Naive B cell (primary cell): ENCODE measurements at regions not wholly inside any gene's neighbourhood (a gene's known extent, or its start where the extent isn't known, plus 50 kb on each side); places are given as distances from the start of the nearest gene placed in this dataset.

Source experiments
- ATAC-seq, 2 donors: fragments of 150-1000 bp; cut with Tn5 transposase; 2 replicates each; pipeline ENCODE4 v1.10.0; 2021; ENCODE audit warnings: low read depth in 2 of 2, mild to moderate bottlenecking in 2 of 2, moderate library complexity in 2 of 2
- DNase-seq: peaks from one replicate; pipeline ENCODE4 v3.0.0; 2022
- H3K27ac Mint-ChIP-seq, 6 donors: one replicate each; pipeline ENCODE4 v1.8.0; 2020 to 2022; ENCODE audit warnings: mild to moderate bottlenecking in 6 of 6, mixed read lengths in 6 of 6, moderate library complexity in 5 of 6, inconsistent platforms in 2 of 6
- H3K27me3 Mint-ChIP-seq, 3 donors: one replicate each; pipeline ENCODE4 v1.8.0; 2021 to 2022; ENCODE audit warnings: mixed read lengths in 3 of 3, mild to moderate bottlenecking in 1 of 3
- H3K36me3 Mint-ChIP-seq, 2 donors: one replicate each; pipeline ENCODE4 v1.8.0; 2020 to 2022; ENCODE audit warnings: mixed read lengths in 2 of 2, inconsistent platforms in 1 of 2, mild to moderate bottlenecking in 1 of 2
- H3K4me1 Mint-ChIP-seq, 3 donors: one replicate each; pipeline ENCODE4 v1.8.0; 2020 to 2022; ENCODE audit warnings: mixed read lengths in 3 of 3, inconsistent platforms in 1 of 3, mild to moderate bottlenecking in 1 of 3, moderate library complexity in 1 of 3
- H3K4me3 Mint-ChIP-seq, 8 donors: one replicate each; pipeline ENCODE4 v1.8.0; 2020 to 2022; ENCODE audit warnings: mild to moderate bottlenecking in 8 of 8, mixed read lengths in 8 of 8, moderate library complexity in 8 of 8, inconsistent platforms in 2 of 8
- H3K9me3 Mint-ChIP-seq, 7 donors: one replicate each; pipeline ENCODE4 v1.8.0; 2020 to 2022; ENCODE audit warnings: mixed read lengths in 7 of 7, mild to moderate bottlenecking in 5 of 7, inconsistent platforms in 2 of 7, moderate library complexity in 1 of 7

DNA sequence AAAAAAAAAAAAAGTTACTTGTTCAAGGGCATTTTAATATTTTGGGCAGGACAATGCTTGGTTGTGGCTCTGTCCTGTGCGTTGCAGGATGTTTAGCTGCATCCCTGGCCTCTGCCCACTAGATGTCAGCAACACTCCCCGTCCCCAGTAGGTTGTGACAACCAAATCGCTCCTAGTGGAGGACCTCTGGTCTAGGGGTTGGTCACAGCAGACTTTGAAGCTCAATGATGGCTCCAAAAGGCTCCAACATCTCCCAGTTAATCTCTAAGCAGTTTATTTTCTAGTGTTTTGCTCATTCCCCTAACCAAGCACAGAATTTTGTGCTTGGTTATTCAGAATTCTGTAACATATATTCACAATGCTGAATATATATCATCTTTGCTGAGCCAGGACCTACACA is 67.0 kb downstream of the CHRNA1 start:
- ATAC-seq, result peak; percentile 94 to 95

DNA sequence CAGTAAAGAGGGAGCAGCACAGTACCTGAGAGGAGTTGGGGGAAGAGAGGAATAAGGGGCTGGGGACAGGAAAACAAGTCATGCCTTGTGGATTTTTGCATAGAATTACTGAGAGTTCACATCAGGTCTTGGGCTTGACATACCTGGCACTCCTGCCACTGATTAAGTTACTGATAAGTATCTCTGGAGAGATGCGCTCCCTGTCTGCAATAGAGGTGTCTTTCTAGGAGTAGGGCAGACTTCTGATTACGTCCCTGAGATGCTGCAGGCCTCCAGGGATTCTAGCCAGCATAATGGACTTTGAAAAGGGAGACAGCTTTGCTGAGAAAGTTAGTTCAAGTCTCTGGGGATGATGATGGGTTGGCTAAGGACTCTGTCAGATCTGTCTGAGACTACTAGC is 69.4 kb downstream of the CHRNA1 start:
- ATAC-seq, result no peak
- no peak overlapping the region for H3K4me3 Mint-ChIP-seq

More for the DNA sequence above, 67.0 kb downstream of the CHRNA1 start:
- Mint-ChIP-seq H3K9me3 (no peaks in the 10 kb centered on the region), H3K27ac (no peak overlapping the region), H3K27me3 (peaks cover 16 to 31% (median 28%) of the 10 kb centered on the region in 3 donors), H3K36me3 (no peaks in the 10 kb centered on the region), H3K4me3 (no peak overlapping the region), H3K4me1 (peaks cover 0 to 5% (median 4%) of the 10 kb centered on the region in 3 donors)
- DNase-seq, result peak; percentile 49

DNA sequence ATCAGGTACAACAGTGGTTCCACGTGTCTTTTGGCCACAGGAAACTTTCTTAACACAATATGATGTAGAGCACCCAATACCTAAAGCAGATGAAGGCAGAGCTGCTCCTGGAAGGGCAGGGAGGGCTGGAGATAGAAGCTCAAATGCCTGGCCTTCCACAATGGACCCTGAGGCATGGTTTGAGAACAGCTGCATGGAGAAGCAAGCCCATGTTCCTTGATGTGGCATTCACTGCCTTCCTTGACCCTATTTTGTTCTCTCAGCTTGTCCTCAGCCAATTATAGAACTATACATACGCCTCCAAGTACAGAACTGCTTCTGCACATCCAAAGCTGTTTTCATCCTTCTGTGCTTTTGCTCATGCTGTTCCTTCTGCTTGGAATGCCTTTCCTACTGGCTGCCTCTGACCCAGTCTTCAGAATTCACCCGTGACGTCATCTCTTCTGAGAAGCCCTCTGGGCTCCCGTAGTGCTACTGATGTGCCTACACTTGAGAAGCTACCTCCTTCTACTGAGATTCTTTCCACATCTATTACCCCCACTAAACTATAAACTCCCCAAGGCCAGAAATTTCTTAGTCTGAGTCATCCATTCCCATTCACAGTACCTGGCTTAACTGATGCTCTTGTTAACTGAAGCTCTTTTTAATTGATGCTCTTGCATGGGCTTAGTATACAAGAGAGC is 69.9 kb downstream of the CHRNA1 start:
- H3K27ac Mint-ChIP-seq, result no peak overlapping the region
- H3K4me1 Mint-ChIP-seq, result peaks cover 0 to 5% (median 4%) of the 10 kb centered on the region in 3 donors
- no peaks in the 10 kb centered on the region for H3K36me3 Mint-ChIP-seq
- no peaks in the 10 kb centered on the region for H3K9me3 Mint-ChIP-seq
- ATAC-seq (no peak), DNase-seq (no peak)
- no peak overlapping the region for H3K4me3 Mint-ChIP-seq
- peaks cover 22 to 34% (median 23%) of the 10 kb centered on the region in 3 donors for H3K27me3 Mint-ChIP-seq

More for the DNA sequence above, 69.4 kb downstream of the CHRNA1 start:
- no peak overlapping the region for H3K27ac Mint-ChIP-seq
- H3K36me3 Mint-ChIP-seq, result no peaks in the 10 kb centered on the region
- no peak for DNase-seq
- H3K27me3 Mint-ChIP-seq, result peaks cover 20 to 29% (median 22%) of the 10 kb centered on the region in 3 donors
- H3K9me3 Mint-ChIP-seq, result no peaks in the 10 kb centered on the region
- H3K4me1 Mint-ChIP-seq, result peaks cover 0 to 5% (median 4%) of the 10 kb centered on the region in 3 donors

DNA sequence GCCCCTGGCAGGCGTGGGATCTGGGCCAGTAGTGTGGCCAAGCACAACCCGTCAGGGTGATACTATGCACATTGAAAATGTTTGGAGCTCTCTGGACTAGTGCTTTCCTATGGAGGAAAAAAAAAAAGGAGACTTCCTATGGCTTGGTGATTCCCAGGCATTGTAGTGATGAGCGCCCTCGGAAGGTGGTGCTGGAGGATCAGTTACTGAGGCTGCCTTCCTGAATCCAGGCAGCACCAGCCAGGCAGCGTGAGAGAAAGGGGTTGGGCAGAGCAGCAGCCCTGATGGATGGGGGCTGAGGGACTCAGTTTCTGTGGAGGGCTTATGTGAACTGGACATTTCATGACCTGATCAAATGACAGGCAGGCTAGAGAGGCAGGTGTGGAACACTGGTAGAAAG is 70.9 kb downstream of the CHRNA1 start:
- Mint-ChIP-seq H3K27ac (no peak overlapping the region), H3K4me1 (peaks cover 0 to 5% (median 4%) of the 10 kb centered on the region in 3 donors), H3K9me3 (no peaks in the 10 kb centered on the region), H3K36me3 (no peaks in the 10 kb centered on the region), H3K27me3 (peaks cover 22 to 38% (median 26%) of the 10 kb centered on the region in 3 donors), H3K4me3 (no peak overlapping the region)
- DNase-seq, result no peak
- no peak for ATAC-seq

DNA sequence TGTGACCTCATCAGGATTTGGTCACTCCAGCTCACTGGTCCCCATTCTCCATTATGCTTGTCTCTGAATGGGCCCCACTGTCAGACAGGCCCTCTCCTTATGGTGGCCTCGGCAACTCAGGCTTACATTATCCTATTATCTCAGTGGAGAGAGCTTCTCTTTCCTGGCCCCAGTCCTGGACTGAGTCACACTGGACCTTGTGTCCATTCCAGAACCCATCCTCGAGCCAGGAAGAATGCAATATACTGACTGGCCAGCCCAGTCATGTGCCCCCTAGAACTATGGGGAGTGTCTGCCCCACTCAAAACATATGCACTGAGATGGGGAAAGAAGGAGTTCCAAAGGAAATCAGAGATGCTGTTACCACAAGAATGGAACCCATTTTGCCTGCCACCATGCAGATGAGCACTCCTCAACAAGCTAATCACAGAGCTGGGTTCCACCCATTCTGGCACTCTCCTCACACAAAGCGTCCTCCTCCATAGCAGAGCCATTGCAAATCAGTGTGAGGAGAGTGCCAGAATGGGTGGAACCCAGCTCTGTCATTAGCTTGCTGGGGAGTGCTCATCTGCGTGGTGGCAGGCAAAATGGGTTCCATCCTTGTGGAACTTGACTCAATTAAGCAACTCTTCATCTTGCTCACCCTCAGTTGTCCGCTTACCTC is 71.9 kb downstream of the CHRNA1 start:
- Mint-ChIP-seq H3K36me3 (no peaks in the 10 kb centered on the region), H3K27me3 (peaks cover 21 to 38% (median 26%) of the 10 kb centered on the region in 3 donors), H3K27ac (no peak overlapping the region), H3K4me3 (no peak overlapping the region), H3K9me3 (no peaks in the 10 kb centered on the region), H3K4me1 (peaks cover 4 to 9% (median 6%) of the 10 kb centered on the region in 3 donors)
- DNase-seq (no peak), ATAC-seq (no peak)

DNA sequence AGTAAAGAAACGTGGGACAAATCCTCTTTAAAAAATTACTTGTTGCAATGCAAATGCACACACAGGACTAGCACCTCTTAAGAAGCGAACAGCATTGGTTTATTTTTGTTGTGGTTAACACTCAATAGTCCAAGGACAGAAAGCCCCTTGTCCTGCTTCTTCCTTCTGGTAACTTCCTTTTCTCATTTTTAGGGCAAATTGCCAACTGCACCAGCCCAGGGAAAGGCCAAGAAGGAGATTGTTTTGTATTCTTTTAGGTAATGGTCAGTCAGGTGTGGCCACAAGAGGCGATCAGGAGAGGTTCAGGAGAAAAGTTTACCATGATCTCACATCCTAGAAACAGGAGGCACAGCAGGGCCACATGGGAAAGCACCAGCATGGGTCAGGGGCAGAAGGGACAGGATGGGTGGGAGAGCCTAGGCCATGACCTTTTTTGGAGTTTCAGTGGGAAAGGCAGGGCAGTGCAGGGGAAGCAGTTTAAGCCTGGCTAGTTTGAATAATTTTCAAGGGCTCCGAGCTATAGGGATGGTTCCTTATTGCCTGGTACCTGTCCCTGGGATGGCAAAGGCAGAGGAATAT is 73.0 kb downstream of the CHRNA1 start:
- no peak for DNase-seq
- Mint-ChIP-seq H3K27me3 (peaks cover 16 to 31% (median 17%) of the 10 kb centered on the region in 3 donors), H3K4me3 (no peak overlapping the region), H3K27ac (no peak overlapping the region), H3K36me3 (no peaks in the 10 kb centered on the region), H3K9me3 (no peaks in the 10 kb centered on the region), H3K4me1 (peaks cover 0 to 6% (median 5%) of the 10 kb centered on the region in 3 donors)
- no peak for ATAC-seq

DNA sequence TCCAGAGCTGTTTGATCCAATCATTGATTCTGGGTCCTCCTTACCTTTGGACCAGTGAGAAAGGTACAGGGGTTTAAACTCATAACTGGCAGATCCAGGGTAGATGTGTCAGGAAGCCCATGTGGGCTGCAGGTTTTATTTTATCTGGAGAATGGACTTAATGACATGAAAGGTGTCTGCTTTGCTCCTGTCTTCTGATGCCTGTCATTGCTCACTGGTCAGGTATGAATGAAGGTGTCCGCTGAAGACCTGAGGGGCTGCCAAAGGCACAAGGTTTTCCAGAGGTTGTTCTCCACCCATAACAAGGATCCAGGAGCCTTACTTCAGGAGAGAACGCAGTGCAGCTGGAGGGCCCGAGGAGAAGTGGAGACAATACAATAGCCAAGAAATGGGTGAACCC is 74.2 kb downstream of the CHRNA1 start:
- peaks cover 14 to 31% (median 17%) of the 10 kb centered on the region in 3 donors for H3K27me3 Mint-ChIP-seq
- H3K27ac Mint-ChIP-seq, result no peak overlapping the region
- no peak for DNase-seq
- H3K4me3 Mint-ChIP-seq, result no peak overlapping the region
- no peaks in the 10 kb centered on the region for H3K9me3 Mint-ChIP-seq
- H3K4me1 Mint-ChIP-seq, result peaks cover 0 to 6% (median 5%) of the 10 kb centered on the region in 3 donors
- no peak for ATAC-seq
- no peaks in the 10 kb centered on the region for H3K36me3 Mint-ChIP-seq

DNA sequence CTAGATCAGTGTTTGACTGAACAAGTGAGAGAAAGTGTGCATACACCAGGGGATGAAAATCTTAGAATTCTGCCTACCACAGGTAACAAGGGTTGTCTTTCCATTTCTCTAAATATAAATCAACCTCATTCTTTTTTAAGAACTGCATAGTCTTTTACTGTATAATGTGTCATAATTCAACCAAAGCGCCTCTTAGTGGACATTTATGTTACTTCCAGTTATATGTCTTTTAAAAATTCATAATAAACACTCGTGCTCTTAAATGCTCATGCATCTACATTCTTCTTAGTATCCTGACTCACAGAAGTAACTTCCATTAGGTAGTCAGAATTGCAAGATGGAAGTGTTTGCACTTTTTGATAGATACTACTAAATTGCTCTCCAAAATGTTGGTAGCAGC is 76.2 kb downstream of the CHRNA1 start:
- peaks cover 5 to 14% (median 10%) of the 10 kb centered on the region in 3 donors for H3K4me1 Mint-ChIP-seq
- H3K27me3 Mint-ChIP-seq, result peaks cover 6 to 13% (median 8%) of the 10 kb centered on the region in 3 donors
- peak overlapping the region in 1 of 6 donors; percentile 21 for H3K27ac Mint-ChIP-seq
- no peaks in the 10 kb centered on the region for H3K9me3 Mint-ChIP-seq
- ATAC-seq, result peak; percentile 46 to 55
- no peak overlapping the region for H3K4me3 Mint-ChIP-seq
- peak; percentile 30 for DNase-seq
- H3K36me3 Mint-ChIP-seq, result no peaks in the 10 kb centered on the region

DNA sequence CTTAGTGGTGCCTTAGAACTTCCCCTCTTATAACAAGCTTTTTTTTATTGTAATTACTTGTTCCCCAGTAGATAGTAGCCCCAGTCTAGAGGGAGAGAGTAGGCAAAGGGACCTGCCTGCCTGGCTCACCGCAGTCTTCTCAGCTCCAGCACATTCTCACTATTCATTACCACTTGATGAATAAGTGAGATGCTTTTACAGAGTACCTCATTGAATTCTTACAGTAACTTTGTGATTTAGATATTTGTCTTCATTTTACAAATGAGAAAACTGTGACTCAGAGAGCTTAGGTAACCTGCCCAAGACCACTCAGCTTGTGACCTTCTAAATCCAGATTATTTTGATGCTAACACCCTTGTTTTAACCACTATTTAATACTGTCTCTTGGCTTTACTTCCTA is 77.8 kb downstream of the CHRNA1 start:
- DNase-seq, result no peak
- no peak for ATAC-seq
- Mint-ChIP-seq H3K36me3 (no peaks in the 10 kb centered on the region), H3K4me1 (peaks cover 8 to 19% (median 17%) of the 10 kb centered on the region in 3 donors), H3K27me3 (peaks cover 3 to 10% (median 6%) of the 10 kb centered on the region in 3 donors), H3K9me3 (no peaks in the 10 kb centered on the region), H3K27ac (peak overlapping the region in 1 of 6 donors; percentile 63), H3K4me3 (no peak overlapping the region)

DNA sequence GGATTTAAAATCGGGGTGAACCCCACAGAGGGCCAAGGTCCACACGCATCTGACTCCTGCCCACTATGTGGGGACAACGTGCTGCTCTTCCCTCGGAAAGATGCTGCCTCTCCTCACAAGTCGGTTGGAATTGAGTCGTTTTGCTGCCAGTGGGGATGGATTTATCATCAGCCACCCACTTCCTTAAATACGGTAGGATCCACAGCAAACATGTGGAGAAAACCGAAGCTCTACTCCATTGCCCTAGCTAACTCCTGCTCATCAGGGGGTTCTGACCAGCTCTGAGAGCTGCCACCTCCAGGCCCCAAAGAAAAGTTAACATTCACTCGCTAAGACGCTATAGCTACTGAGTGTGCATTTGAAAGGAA is 80.9 kb downstream of the CHRNA1 start:
- Mint-ChIP-seq H3K27ac (peak overlapping the region; percentile 69 to 97 (median 86)), H3K9me3 (no peaks in the 10 kb centered on the region), H3K36me3 (no peaks in the 10 kb centered on the region), H3K4me3 (peak overlapping the region; percentile 92 to 98 (median 95)), H3K27me3 (no peaks in the 10 kb centered on the region), H3K4me1 (peaks cover 14 to 27% (median 23%) of the 10 kb centered on the region in 3 donors)
- peak; percentile 63 to 64 for ATAC-seq
- peak; percentile 15 for DNase-seq

DNA sequence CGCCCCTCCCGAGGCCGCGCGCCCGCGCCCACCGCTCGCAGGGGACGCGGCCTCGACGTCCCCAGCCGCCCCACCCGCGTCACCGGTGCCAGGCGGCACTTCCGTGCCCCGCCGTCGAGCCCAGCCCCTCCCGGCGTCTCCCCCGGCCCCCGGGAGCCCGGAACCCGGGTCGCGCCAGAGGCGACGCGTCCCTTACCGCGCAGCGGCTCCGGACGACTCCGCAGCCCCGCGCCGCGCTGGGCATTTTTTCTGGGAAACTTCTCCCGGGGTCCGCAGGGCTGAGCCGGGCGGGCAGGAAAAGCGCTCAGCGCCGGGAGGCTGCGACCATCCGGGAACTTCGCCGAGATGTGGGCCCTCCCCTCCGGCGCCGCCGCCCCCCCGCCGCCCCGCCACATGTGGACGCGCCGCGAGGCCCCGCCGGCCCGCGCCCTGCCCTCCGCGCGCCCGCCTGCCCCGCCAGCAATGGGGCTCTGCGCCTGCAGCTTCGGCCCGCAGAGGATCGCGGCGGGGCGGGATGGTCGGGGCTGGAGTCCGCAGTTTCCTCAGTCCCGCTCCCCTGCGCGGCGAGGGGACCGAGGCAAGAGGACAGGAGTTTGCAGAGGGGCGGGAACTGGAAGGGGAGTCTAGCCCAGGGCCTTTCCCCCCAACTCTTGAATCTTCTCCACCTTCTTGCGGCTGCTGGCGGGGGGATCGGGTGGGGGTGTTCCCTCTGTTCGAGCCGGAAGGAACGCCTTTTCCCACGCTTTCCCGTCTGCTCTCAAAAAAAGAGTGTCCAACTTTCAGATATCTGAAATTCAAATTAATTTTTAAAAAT is 81.5 kb downstream of the CHRNA1 start:
- Mint-ChIP-seq H3K27me3 (no peaks in the 10 kb centered on the region), H3K4me3 (peak overlapping the region; percentile 92 to 98 (median 95)), H3K4me1 (peaks cover 14 to 22% (median 18%) of the 10 kb centered on the region in 3 donors), H3K27ac (peak overlapping the region; percentile 69 to 97 (median 86)), H3K36me3 (no peaks in the 10 kb centered on the region), H3K9me3 (no peaks in the 10 kb centered on the region)
- ATAC-seq (peak; percentile 66 to 69), DNase-seq (peak; percentile 67)

DNA sequence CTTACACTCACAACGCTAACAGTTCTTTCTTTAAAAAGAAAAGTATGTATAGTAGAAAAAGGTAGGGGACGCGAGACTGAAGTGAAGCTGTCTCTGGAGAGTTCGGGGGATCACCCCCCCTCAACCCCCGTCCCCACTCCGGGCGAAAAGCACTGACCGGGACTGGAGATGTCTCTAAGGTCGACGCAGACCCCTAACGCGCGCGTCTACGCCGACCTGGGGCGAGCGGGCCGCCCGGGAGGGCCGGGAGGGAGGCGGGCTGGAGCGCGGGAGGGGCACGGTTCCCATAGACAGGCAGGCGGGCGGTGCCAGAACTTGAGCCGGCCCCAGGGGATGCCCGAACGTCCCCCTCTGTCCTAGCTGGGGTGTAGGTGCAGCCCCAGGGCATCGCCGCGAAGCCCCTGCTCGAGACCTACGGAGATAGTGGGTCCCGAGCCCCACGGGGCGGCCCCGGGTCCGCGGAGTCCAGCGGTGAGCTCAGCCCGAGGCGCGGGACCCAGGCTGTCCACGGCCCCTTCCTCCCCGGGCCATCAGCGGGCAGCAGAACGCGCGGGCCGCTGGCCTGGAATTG is 82.2 kb downstream of the CHRNA1 start:
- Mint-ChIP-seq H3K9me3 (no peaks in the 10 kb centered on the region), H3K27me3 (no peaks in the 10 kb centered on the region), H3K4me3 (peak overlapping the region; percentile 74 to 93 (median 89)), H3K36me3 (no peaks in the 10 kb centered on the region), H3K4me1 (peaks cover 14 to 21% (median 18%) of the 10 kb centered on the region in 3 donors), H3K27ac (peak overlapping the region; percentile 46 to 91 (median 84))
- peak; percentile 36 for DNase-seq
- ATAC-seq, result peak; percentile 44 to 47
